SU-DHL-6 (cell line): ENCODE measurements at regions not wholly inside any gene's neighbourhood (a gene's known extent, or its start where the extent isn't known, plus 50 kb on each side); places are given as distances from the start of the nearest gene placed in this dataset.

Experiments
- H2AFZ ChIP-seq: fragments of 200-600 bp; sonication (generic); 2 replicates; pipeline ENCODE4 v1.6.1; 2014; ENCODE audit warnings: low read depth, mild to moderate bottlenecking, moderate library complexity, mixed read lengths, antibody characterized with exemption, low read length; ENCODE audit not compliant: severe bottlenecking
- H3F3A ChIP-seq: fragments of 200-600 bp; shearing (Covaris generic); 2 replicates; pipeline ENCODE4 v1.6.0; 2016; ENCODE audit warnings: antibody characterized with exemption, mild to moderate bottlenecking; ENCODE audit not compliant: insufficient read depth
- H3K27ac ChIP-seq: fragments of 200-600 bp; sonication (generic); 2 replicates; pipeline ENCODE4 v1.5.1; 2016; ENCODE audit warnings: low read depth, mild to moderate bottlenecking, low read length, moderate library complexity, mixed read lengths
- H3K27me3 ChIP-seq: fragments of 200-600 bp; sonication (generic), shearing (Covaris generic); 2 replicates; pipeline ENCODE4 v1.6.0; 2014; ENCODE audit warnings: mild to moderate bottlenecking, low read length
- H3K36me3 ChIP-seq: fragments of 200-600 bp; sonication (generic); 2 replicates; pipeline ENCODE4 v1.6.1; 2014; ENCODE audit warnings: mild to moderate bottlenecking, low read length, mixed read lengths
- H3K4me2 ChIP-seq: fragments of 300-600, 200-600 bp; shearing (Covaris generic), sonication (generic); 2 replicates; pipeline ENCODE4 v1.6.0; 2014; ENCODE audit warnings: low read length, low read depth, mild to moderate bottlenecking; ENCODE audit not compliant: poor library complexity, severe bottlenecking
- H3K4me3 ChIP-seq: fragments of 200-600 bp; sonication (generic); 2 replicates; pipeline ENCODE4 v1.5.1; 2014; ENCODE audit warnings: antibody characterized with exemption, low read length, mild to moderate bottlenecking, mixed read lengths; ENCODE audit not compliant: insufficient read depth, poor library complexity, severe bottlenecking
- H3K79me2 ChIP-seq: fragments of 200-600 bp; sonication (generic); 2 replicates; pipeline ENCODE4 v1.6.1; 2014; ENCODE audit warnings: mild to moderate bottlenecking, low read length, moderate library complexity; ENCODE audit not compliant: insufficient read depth
- H3K9ac ChIP-seq: fragments of 200-600 bp; sonication (generic); 2 replicates; pipeline ENCODE4 v1.7.0; 2014; ENCODE audit warnings: mild to moderate bottlenecking, low read length
- H3K9me2 ChIP-seq: fragments of 200-600 bp; sonication (generic); replicated peaks from 2 replicates; pipeline ENCODE4 v1.6.1; 2014; ENCODE audit warnings: low read length; ENCODE audit not compliant: insufficient read depth
- H3K9me3 ChIP-seq: fragments of 200-600 bp; sonication (generic); 2 replicates; pipeline ENCODE4 v1.6.1; 2014; ENCODE audit warnings: low read length, mixed read lengths; ENCODE audit not compliant: insufficient read depth
- H4K20me1 ChIP-seq: fragments of 200-600 bp; sonication (generic); 2 replicates; pipeline ENCODE4 v1.6.1; 2014; ENCODE audit warnings: low read depth, mild to moderate bottlenecking, antibody characterized with exemption, low read length, moderate library complexity, mixed read lengths
- CTCF ChIP-seq: fragments of 200-600 bp; sonication (generic); IDR thresholded peaks from one replicate; pipeline ENCODE4 v1.5.1; 2017; ENCODE audit warnings: antibody characterized with exemption, mild to moderate bottlenecking, low read length, moderate library complexity; ENCODE audit not compliant: insufficient read depth, poor library complexity, severe bottlenecking
- EZH2phosphoT487 ChIP-seq: fragments of 200-600 bp; sonication (generic), shearing (Covaris generic); conservative IDR thresholded peaks from 2 replicates; pipeline ENCODE4 v1.6.1; 2018; ENCODE audit warnings: mild to moderate bottlenecking, antibody characterized with exemption, low read length, moderate library complexity, mixed read lengths

- no peaks in the 10 kb centered on the region for H3K9me3 ChIP-seq
- no peaks in the 10 kb centered on the region for H3K79me2 ChIP-seq
- no peaks in the 10 kb centered on the region for H3F3A ChIP-seq
- no peaks in the 10 kb centered on the region for H3K27me3 ChIP-seq
- H3K4me2 ChIP-seq: no peak overlapping the region
- no peak overlapping the region for H2AFZ ChIP-seq
- no peaks in the 10 kb centered on the region for H3K9me2 ChIP-seq
- H3K36me3 ChIP-seq: no peaks in the 10 kb centered on the region
- TF ChIP-seq EZH2phosphoT487: no peak
- no peak for TF ChIP-seq CTCF
- H3K4me3 ChIP-seq: no peak overlapping the region
- H3K9ac ChIP-seq: no peak overlapping the region
- H3K27ac ChIP-seq: no peak overlapping the region
- no peaks in the 10 kb centered on the region for H4K20me1 ChIP-seq
These were observed 120.0 kb upstream of the RFC3 start for GRCh38 chr13:33697926-33698325.

GRCh38 chr13:33707449-33707848 is 110.5 kb upstream of the RFC3 start:
- Histone ChIP-seq H3K9me2 (no peaks in the 10 kb centered on the region), H4K20me1 (no peaks in the 10 kb centered on the region), H3K79me2 (no peaks in the 10 kb centered on the region), H3K4me3 (no peak overlapping the region), H3K9me3 (0 out of 2 replicates have a peak, but pooled peaks cover 5% of the 10 kb centered on the region), H3K4me2 (no peak overlapping the region), H2AFZ (no peak overlapping the region), H3F3A (no peaks in the 10 kb centered on the region), H3K36me3 (peaks cover 18% of the 10 kb centered on the region; the same call in 1 of the 2 replicates), H3K27ac (no peak overlapping the region), H3K9ac (no peak overlapping the region), H3K27me3 (no peaks in the 10 kb centered on the region)
- TF ChIP-seq EZH2phosphoT487 (no peak), CTCF (no peak)

GRCh38 chr13:33710924-33711323 is 107.0 kb upstream of the RFC3 start:
- H4K20me1 ChIP-seq: no peaks in the 10 kb centered on the region
- no peaks in the 10 kb centered on the region for H3F3A ChIP-seq
- no peaks in the 10 kb centered on the region for H3K79me2 ChIP-seq
- H3K36me3 ChIP-seq: peaks cover 5% of the 10 kb centered on the region; the same call in 1 of the 2 replicates
- no peak overlapping the region for H3K4me3 ChIP-seq
- H3K27ac ChIP-seq: no peak overlapping the region
- no peak overlapping the region for H3K4me2 ChIP-seq
- TF ChIP-seq CTCF (no peak), EZH2phosphoT487 (no peak)
- H3K9me3 ChIP-seq: no peaks in the 10 kb centered on the region
- H3K27me3 ChIP-seq: no peaks in the 10 kb centered on the region
- H2AFZ ChIP-seq: no peak overlapping the region
- no peaks in the 10 kb centered on the region for H3K9me2 ChIP-seq
- H3K9ac ChIP-seq: no peak overlapping the region
